Fibroblast of the aortic adventitia (primary cell): ENCODE measurements at regions not wholly inside any gene's neighbourhood (a gene's known extent, or its start where the extent isn't known, plus 50 kb on each side); places are given as distances from the start of the nearest gene placed in this dataset.

ENCODE experiments used
- DNase-seq: peaks from one replicate; pipeline ENCODE4 v3.0.0-alpha.2; 2010; ENCODE audit warnings: low read depth
- H3K4me3 ChIP-seq: 2 replicates; pipeline ENCODE4 v1.5.1; 2011; ENCODE audit warnings: low read depth, mild to moderate bottlenecking, control low read depth, low read length, moderate library complexity
- TF ChIP-seq, protein P1 (sequence below): IDR thresholded peaks from 2 replicates; pipeline ENCODE4 v1.5.1; 2011; ENCODE audit warnings: mild to moderate bottlenecking, low read length, control low read depth, inconsistent platforms; ENCODE audit not compliant: insufficient read depth

DNA sequence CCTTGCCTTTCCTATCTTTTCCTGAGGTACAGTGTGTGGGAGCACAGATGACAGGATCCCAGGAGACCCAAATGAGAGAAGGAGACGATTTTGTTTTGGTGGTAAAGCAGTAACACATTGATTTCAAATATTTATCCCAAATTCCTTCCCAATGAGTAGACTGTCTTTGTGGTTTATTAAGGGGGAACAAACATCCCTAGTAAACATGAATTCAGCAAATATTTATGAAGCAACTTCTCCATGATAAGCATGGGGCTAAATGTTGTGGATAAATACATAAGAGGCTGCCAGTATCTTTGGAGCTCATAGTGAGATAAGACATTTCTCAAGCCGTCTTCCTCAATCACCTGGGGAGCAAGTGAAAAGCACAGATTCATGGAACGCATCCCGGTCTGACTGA lies 460.8 kb upstream of the CFAP20DC start:
- TF ChIP-seq, protein P1, sequence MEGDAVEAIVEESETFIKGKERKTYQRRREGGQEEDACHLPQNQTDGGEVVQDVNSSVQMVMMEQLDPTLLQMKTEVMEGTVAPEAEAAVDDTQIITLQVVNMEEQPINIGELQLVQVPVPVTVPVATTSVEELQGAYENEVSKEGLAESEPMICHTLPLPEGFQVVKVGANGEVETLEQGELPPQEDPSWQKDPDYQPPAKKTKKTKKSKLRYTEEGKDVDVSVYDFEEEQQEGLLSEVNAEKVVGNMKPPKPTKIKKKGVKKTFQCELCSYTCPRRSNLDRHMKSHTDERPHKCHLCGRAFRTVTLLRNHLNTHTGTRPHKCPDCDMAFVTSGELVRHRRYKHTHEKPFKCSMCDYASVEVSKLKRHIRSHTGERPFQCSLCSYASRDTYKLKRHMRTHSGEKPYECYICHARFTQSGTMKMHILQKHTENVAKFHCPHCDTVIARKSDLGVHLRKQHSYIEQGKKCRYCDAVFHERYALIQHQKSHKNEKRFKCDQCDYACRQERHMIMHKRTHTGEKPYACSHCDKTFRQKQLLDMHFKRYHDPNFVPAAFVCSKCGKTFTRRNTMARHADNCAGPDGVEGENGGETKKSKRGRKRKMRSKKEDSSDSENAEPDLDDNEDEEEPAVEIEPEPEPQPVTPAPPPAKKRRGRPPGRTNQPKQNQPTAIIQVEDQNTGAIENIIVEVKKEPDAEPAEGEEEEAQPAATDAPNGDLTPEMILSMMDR: no peak
- DNase-seq: peak; percentile 12
- H3K4me3 ChIP-seq: no peak overlapping the region

DNA sequence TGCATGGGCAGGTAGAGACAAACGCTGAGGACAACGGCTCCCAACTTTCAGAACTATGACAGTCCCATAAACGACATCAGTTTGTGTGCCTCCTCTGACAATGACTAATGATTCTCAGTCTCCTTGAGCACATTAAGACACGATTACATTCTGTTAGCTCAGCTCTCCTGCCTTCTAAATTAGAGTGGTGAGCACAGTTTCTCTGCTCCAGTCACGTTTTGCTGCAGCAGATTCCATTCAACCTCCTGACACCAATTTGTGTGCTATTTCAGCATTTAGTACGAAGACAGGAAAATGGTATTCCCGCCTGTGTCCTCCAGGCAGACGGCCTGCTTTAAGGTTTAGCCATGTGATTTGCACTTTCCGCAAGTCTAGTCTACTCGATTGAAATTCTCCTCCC lies 458.4 kb upstream of the CFAP20DC start:
- no peak overlapping the region for H3K4me3 ChIP-seq
- DNase-seq: no peak
- TF ChIP-seq, protein P1: no peak

DNA sequence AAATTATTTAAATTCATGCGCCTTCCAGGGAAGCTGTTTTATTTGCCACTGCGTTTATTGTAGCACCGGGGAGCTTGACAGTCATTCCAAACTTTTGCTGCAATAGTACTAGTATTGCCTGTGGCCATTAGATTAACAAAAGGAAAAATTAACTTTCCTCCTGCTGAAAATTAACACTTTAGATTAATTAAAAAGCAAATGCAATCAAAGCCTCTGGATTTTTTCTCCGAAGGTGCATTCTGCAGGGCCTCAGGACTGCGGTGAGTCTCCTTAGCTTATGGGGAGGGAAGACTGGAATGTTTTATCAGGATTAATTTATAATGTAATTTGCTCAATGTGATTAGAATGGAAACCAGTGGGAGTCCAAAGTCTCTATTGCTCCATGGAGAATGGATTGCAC lies 456.4 kb upstream of the CFAP20DC start:
- H3K4me3 ChIP-seq: no peak overlapping the region
- TF ChIP-seq, protein P1: no peak

DNA sequence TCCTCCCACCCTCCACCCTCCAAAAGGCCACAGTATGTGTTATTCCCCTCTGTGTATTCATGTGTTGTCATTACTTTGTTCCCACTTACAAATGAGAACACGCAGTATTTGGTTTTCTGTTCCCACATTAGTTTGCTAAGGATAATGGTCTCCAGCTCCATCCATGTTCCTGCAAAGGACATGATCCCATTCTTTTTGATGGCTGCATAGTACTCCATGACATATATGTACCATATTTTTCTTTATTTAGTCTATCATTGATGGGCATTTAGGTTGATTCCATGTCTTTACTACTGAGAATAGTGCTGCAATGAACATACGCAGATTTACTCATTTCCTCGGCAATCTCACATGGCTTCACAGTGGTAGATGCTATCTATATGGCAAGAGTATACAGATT lies 453.6 kb upstream of the CFAP20DC start:
- no peak overlapping the region for H3K4me3 ChIP-seq
- TF ChIP-seq, protein P1: no peak
- no peak for DNase-seq

More for the DNA sequence above, 456.4 kb upstream of the CFAP20DC start:
- DNase-seq: no peak

DNA sequence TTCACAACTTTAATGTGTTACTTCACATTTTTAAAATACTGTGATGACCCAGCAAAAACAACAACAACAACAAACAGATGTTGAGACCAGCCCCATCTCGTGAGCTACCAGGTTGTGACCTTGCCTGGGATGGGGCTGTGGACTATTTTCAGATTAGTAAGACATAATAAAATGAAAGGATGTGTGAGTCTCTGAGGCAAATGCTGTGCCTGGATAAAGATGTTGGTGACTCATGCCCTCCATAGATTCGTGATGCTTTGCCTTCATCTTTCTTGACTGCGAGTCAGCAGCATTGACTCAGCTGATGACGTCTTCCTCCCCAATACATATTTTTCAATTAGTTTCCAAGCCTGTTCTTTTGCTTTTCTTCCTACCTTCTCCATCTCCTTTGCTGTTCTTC lies 453.0 kb upstream of the CFAP20DC start:
- TF ChIP-seq, protein P1: no peak
- DNase-seq: peak; percentile 86
- no peak overlapping the region for H3K4me3 ChIP-seq

DNA sequence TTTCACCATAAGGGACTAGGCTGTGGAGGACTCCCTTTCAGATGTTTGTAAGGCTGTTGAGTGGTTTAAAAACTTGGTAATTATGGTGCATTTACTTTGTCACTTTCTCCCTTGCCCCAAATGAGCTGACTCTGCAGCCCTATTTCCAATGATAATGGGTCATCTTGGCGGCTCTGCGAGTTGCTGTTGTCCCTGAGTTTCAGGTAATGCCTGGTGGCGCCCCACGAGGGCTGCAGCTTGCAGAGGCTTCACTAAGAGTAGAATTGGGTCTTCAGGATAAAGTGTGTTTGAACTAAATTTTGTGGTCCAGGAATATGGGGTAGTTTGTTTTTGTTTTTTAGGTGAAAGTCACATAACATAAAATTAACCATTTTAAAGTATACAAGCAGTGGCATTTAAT lies 450.1 kb upstream of the CFAP20DC start:
- H3K4me3 ChIP-seq: no peak overlapping the region
- no peak for DNase-seq
- TF ChIP-seq, protein P1: no peak

DNA sequence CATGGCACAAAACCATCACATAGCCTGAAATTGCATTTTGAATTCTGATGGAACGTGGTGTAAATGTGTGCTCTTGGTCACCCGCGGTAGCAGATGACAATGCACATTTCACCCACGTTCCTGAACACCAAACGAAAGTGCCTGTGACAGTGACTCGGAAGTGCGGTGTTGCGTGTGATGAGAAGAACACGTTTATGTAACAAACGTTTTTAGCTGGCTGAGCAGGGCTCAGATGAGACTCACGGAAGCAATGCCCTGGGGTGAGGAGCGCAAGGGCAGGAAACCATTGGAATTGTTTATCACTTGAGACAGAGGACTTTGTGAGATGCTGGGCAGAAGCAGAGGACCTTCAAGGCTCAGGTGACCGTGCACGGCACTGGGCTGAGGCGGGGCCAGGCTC lies 449.2 kb upstream of the CFAP20DC start:
- no peak for DNase-seq
- TF ChIP-seq, protein P1: no peak
- no peak overlapping the region for H3K4me3 ChIP-seq
